ENCODE measurements at regions not wholly inside any gene's neighbourhood (a gene's known extent, or its start where the extent isn't known, plus 50 kb on each side); places are given as distances from the start of the nearest gene placed in this dataset.

DNA sequence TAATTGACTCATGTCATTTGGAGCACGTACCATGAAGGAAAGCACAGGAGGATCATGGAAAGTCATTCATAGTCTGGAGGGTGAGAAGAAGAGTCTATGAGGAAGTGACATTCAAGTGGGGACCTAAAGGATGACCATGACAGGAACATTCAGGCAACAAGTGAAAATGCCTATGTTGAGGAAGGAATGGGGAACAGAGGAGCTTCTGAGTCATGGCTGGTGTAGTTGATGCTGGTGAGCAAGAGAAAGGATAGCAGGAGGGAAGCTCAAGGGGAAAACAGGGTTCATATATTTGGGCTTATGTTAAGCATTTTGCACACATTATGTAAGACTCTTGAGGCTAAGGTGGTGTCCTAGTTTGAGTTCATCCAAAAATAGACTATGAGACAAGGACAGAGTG lies 318.6 kb downstream of the HNRNPD start:
- Histone ChIP-seq H3K4me3 (ENCODE audit: low read depth, low read length, poor library complexity, severe bottlenecking) (no peak overlapping the region), H3K27me3 (ENCODE audit: insufficient read depth, low read length) (no peaks in the 10 kb centered on the region), H3F3A (ENCODE audit: insufficient read depth, low read length) (no peaks in the 10 kb centered on the region), H3K9ac (ENCODE audit: low read length) (no peak overlapping the region), H3K4me2 (ENCODE audit: low read length) (no peak overlapping the region), H3K9me2 (ENCODE audit: low read depth, low read length) (no peaks in the 10 kb centered on the region), H3K9me3 (ENCODE audit: low read length) (0 out of 2 replicates have a peak, but pooled peaks cover 2% of the 10 kb centered on the region), H4K20me1 (ENCODE audit: insufficient read depth, low read length) (no peaks in the 10 kb centered on the region), H3K36me3 (ENCODE audit: insufficient read depth, low read length) (no peaks in the 10 kb centered on the region), H2AFZ (ENCODE audit: low read length) (no peak overlapping the region), H3K4me1 (ENCODE audit: insufficient read depth, low read length, severe bottlenecking) (no peaks in the 10 kb centered on the region), H3K79me2 (ENCODE audit: insufficient read depth, low read length) (no peaks in the 10 kb centered on the region), H3K27ac (ENCODE audit: low read depth, low read length, poor library complexity, severe bottlenecking) (no peak overlapping the region)
- no peak for TF ChIP-seq CTCF (IDR thresholded peaks at IDR 0.05; ENCODE audit: low read length)
- TF ChIP-seq EZH2 (IDR thresholded peaks at IDR 0.05; ENCODE audit: borderline replicate concordance, low read length), result no peak

DNA sequence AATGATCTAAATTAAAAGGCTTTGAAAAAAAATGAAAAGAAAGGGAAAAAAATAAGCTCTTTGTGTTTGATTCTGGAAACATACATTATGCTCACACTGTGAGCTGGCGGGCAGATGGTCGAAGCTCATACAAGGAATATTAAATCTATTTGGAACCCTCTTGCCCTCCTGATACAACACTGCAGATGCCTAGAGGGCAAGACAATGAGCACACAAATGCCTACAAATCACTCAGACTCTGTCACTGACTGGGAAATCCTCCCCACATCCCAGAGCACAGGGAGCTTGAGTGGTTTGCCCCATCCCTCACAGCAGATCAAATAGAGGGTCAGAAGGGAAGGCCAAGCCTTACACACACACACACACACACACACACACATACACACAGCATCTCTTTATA lies 320.4 kb downstream of the HNRNPD start:
- Histone ChIP-seq H3F3A (ENCODE audit: insufficient read depth, low read length) (no peaks in the 10 kb centered on the region), H3K4me3 (ENCODE audit: low read depth, low read length, poor library complexity, severe bottlenecking) (no peak overlapping the region)
- TF ChIP-seq CTCF (IDR thresholded peaks at IDR 0.05; ENCODE audit: low read length), result no peak
- TF ChIP-seq EZH2 (IDR thresholded peaks at IDR 0.05; ENCODE audit: borderline replicate concordance, low read length), result no peak

GRCh38 chr4:82050796-82051195 lies 323.0 kb downstream of the HNRNPD start:
- Histone ChIP-seq H3K27me3 (ENCODE audit: insufficient read depth, low read length) (no peaks in the 10 kb centered on the region), H3K36me3 (ENCODE audit: insufficient read depth, low read length) (no peaks in the 10 kb centered on the region), H3F3A (ENCODE audit: insufficient read depth, low read length) (no peaks in the 10 kb centered on the region), H3K27ac (ENCODE audit: low read depth, low read length, poor library complexity, severe bottlenecking) (no peak overlapping the region), H4K20me1 (ENCODE audit: insufficient read depth, low read length) (no peaks in the 10 kb centered on the region), H3K4me1 (ENCODE audit: insufficient read depth, low read length, severe bottlenecking) (no peaks in the 10 kb centered on the region), H3K9ac (ENCODE audit: low read length) (no peak overlapping the region), H3K4me3 (ENCODE audit: low read depth, low read length, poor library complexity, severe bottlenecking) (no peak overlapping the region), H3K4me2 (ENCODE audit: low read length) (no peak overlapping the region), H3K9me2 (ENCODE audit: low read depth, low read length) (no peaks in the 10 kb centered on the region), H2AFZ (ENCODE audit: low read length) (no peak overlapping the region), H3K9me3 (ENCODE audit: low read length) (no peaks in the 10 kb centered on the region), H3K79me2 (ENCODE audit: insufficient read depth, low read length) (no peaks in the 10 kb centered on the region)
- TF ChIP-seq EZH2 (IDR thresholded peaks at IDR 0.05; ENCODE audit: borderline replicate concordance, low read length) (no peak), CTCF (IDR thresholded peaks at IDR 0.05; ENCODE audit: low read length) (no peak)

More for the DNA sequence above, 320.4 kb downstream of the HNRNPD start:
- H2AFZ ChIP-seq (ENCODE audit: low read length), result no peak overlapping the region
- no peaks in the 10 kb centered on the region for H3K9me2 ChIP-seq (ENCODE audit: low read depth, low read length)
- H4K20me1 ChIP-seq (ENCODE audit: insufficient read depth, low read length), result no peaks in the 10 kb centered on the region
- no peaks in the 10 kb centered on the region for H3K4me1 ChIP-seq (ENCODE audit: insufficient read depth, low read length, severe bottlenecking)
- H3K4me2 ChIP-seq (ENCODE audit: low read length), result no peak overlapping the region
- no peak overlapping the region for H3K27ac ChIP-seq (ENCODE audit: low read depth, low read length, poor library complexity, severe bottlenecking)
- H3K27me3 ChIP-seq (ENCODE audit: insufficient read depth, low read length), result no peaks in the 10 kb centered on the region
- H3K9me3 ChIP-seq (ENCODE audit: low read length), result 0 out of 2 replicates have a peak, but pooled peaks cover 2% of the 10 kb centered on the region
- H3K9ac ChIP-seq (ENCODE audit: low read length), result no peak overlapping the region
- H3K36me3 ChIP-seq (ENCODE audit: insufficient read depth, low read length), result no peaks in the 10 kb centered on the region
- no peaks in the 10 kb centered on the region for H3K79me2 ChIP-seq (ENCODE audit: insufficient read depth, low read length)

Measured in OCI-LY1 (cell line).